Natural killer cell (primary cell): ENCODE measurements at regions not wholly inside any gene's neighbourhood (a gene's known extent, or its start where the extent isn't known, plus 50 kb on each side); places are given as distances from the start of the nearest gene placed in this dataset.
"Not testable (repeated sequence)": the region's sequence is repeated elsewhere in the genome, so short reads cannot be mapped to it uniquely, and the experiment has no call there.

Source experiments
- ATAC-seq, 3 donors: fragments of 150-1000 bp in 2 of 3; fragments of 200-7000 bp in 1 of 3; cut with Tn5 transposase; 1 replicate in 1 of 3; 2 replicates in 2 of 3; pipeline ENCODE4 v1.10.0; 2021; ENCODE audit warnings: mild to moderate bottlenecking in 2 of 3, moderate library complexity in 2 of 3
- DNase-seq, 2 donors: peaks; one replicate each; pipeline versions ENCODE4 v3.0.0 to v3.0.0-alpha.2; 2013 to 2021; ENCODE audit warnings: mixed read lengths in 1 of 2
- H3K27ac ChIP-seq: one replicate; pipeline ENCODE4 v1.5.1; 2013; ENCODE audit warnings: mild to moderate bottlenecking, low read length
- H3K27me3 ChIP-seq: one replicate; pipeline ENCODE4 v1.6.1; 2013; ENCODE audit warnings: low read length; ENCODE audit not compliant: control insufficient read depth, insufficient read depth
- H3K36me3 ChIP-seq: one replicate; pipeline ENCODE4 v1.6.1; 2013; ENCODE audit warnings: low read length; ENCODE audit not compliant: control insufficient read depth, insufficient read depth
- H3K4me1 ChIP-seq: one replicate; pipeline ENCODE4 v1.6.1; 2013; ENCODE audit warnings: low read length; ENCODE audit not compliant: control insufficient read depth, insufficient read depth
- H3K4me3 ChIP-seq: one replicate; pipeline ENCODE4 v1.5.1; 2013; ENCODE audit warnings: low read length
- H3K9me3 ChIP-seq: one replicate; pipeline ENCODE4 v1.6.1; 2013; ENCODE audit warnings: low read length; ENCODE audit not compliant: control insufficient read depth, insufficient read depth
- H3K27ac Mint-ChIP-seq, 2 donors: one replicate each; pipeline ENCODE4 v1.8.0; 2022; ENCODE audit warnings: mild to moderate bottlenecking in 2 of 2, mixed read lengths in 2 of 2, moderate library complexity in 1 of 2
- H3K27me3 Mint-ChIP-seq, 2 donors: one replicate each; pipeline ENCODE4 v1.8.0; 2022; ENCODE audit warnings: low read depth in 2 of 2, mixed read lengths in 2 of 2
- H3K36me3 Mint-ChIP-seq: one replicate; pipeline ENCODE4 v1.8.0; 2022; ENCODE audit warnings: mixed read lengths
- H3K4me1 Mint-ChIP-seq, 2 donors: one replicate each; pipeline ENCODE4 v1.8.0; 2022; ENCODE audit warnings: mixed read lengths in 2 of 2
- H3K4me3 Mint-ChIP-seq: one replicate; pipeline ENCODE4 v1.8.0; 2022; ENCODE audit warnings: mild to moderate bottlenecking, moderate library complexity, mixed read lengths
- H3K9me3 Mint-ChIP-seq, 2 donors: one replicate each; pipeline ENCODE4 v1.8.0; 2022; ENCODE audit warnings: mixed read lengths in 2 of 2
- CTCF ChIP-seq: fragments of 200-600 bp; IDR thresholded peaks from one replicate; pipeline ENCODE4 v1.8.0; 2022; ENCODE audit warnings: antibody characterized with exemption
- WGBS: methylation state at CpG from one replicate; pipeline ENCODE4 v1.1.7; 2013; ENCODE audit warnings: missing lambda C conversion rate; ENCODE audit not compliant: insufficient coverage; 5-methylcytosine and 5-hydroxymethylcytosine counted together
- intact Hi-C: fragments of 100-400 bp; cut with micrococcal nuclease; formaldehyde crosslinking; loops from one replicate; pipeline ENCODE4 v1.14.2; 2022

- no peaks in the 10 kb centered on the region for H3K9me3 ChIP-seq
- H3K27me3 ChIP-seq: no peaks in the 10 kb centered on the region
- Mint-ChIP-seq H3K36me3 (no peaks in the 10 kb centered on the region), H3K27me3 (no peaks in the 10 kb centered on the region), H3K27ac (no peak overlapping the region), H3K4me1 (no peaks in the 10 kb centered on the region), H3K9me3 (peaks cover 2 to 10% of the 10 kb centered on the region in 2 donors), H3K4me3 (no peak overlapping the region)
- no peak overlapping the region for H3K27ac ChIP-seq
- no peaks in the 10 kb centered on the region for H3K36me3 ChIP-seq
- intact Hi-C loops: no loop called here
- no peak overlapping the region for H3K4me3 ChIP-seq
- ATAC-seq (no peak), DNase-seq (no peak)
- 100% methylated on average over 1 of the region's 1 CpG for WGBS
- TF ChIP-seq CTCF: no peak
- H3K4me1 ChIP-seq: no peaks in the 10 kb centered on the region
Measured at GRCh38 chr10:109618748-109619147, 304.6 kb downstream of the XPNPEP1 start.

GRCh38 chr10:109618301-109618700 lies 305.0 kb downstream of the XPNPEP1 start:
- no peak overlapping the region for H3K27ac Mint-ChIP-seq
- H3K4me3 Mint-ChIP-seq: no peak overlapping the region
- intact Hi-C loops: no loop called here
- H3K36me3 ChIP-seq: no peaks in the 10 kb centered on the region
- no peak for TF ChIP-seq CTCF
- H3K4me1 ChIP-seq: no peaks in the 10 kb centered on the region
- peaks cover 2 to 10% of the 10 kb centered on the region in 2 donors for H3K9me3 Mint-ChIP-seq
- H3K27me3 ChIP-seq: no peaks in the 10 kb centered on the region
- H3K27ac ChIP-seq: no peak overlapping the region
- H3K27me3 Mint-ChIP-seq: no peaks in the 10 kb centered on the region
- ATAC-seq (no peak), DNase-seq (no peak)
- H3K9me3 ChIP-seq: no peaks in the 10 kb centered on the region
- no CpG with 5 or more reads among the region's 1 CpG for WGBS
- H3K4me3 ChIP-seq: no peak overlapping the region
- H3K4me1 Mint-ChIP-seq: no peaks in the 10 kb centered on the region
- H3K36me3 Mint-ChIP-seq: no peaks in the 10 kb centered on the region

- no peaks in the 10 kb centered on the region for H3K9me3 ChIP-seq
- Mint-ChIP-seq H3K27ac (no peak overlapping the region), H3K27me3 (no peaks in the 10 kb centered on the region), H3K36me3 (no peaks in the 10 kb centered on the region), H3K4me3 (no peak overlapping the region), H3K4me1 (no peaks in the 10 kb centered on the region), H3K9me3 (peaks cover 2 to 13% of the 10 kb centered on the region in 2 donors)
- ATAC-seq: no peak
- no peak overlapping the region for H3K27ac ChIP-seq
- intact Hi-C loops: no loop called here
- TF ChIP-seq CTCF: no peak
- 56% methylated on average over 3 of the region's 3 CpGs for WGBS
- H3K27me3 ChIP-seq: no peaks in the 10 kb centered on the region
- no peak for DNase-seq
- no peak overlapping the region for H3K4me3 ChIP-seq
- H3K4me1 ChIP-seq: no peaks in the 10 kb centered on the region
- no peaks in the 10 kb centered on the region for H3K36me3 ChIP-seq
Measured at GRCh38 chr10:109616359-109616980, 306.8 kb downstream of the XPNPEP1 start.

- H3K9me3 ChIP-seq, H3K27me3 Mint-ChIP-seq, H3K4me3 Mint-ChIP-seq, H3K36me3 ChIP-seq, H3K4me3 ChIP-seq, ATAC-seq, H3K4me1 ChIP-seq, H3K27me3 ChIP-seq, DNase-seq, intact Hi-C loops, H3K4me1 Mint-ChIP-seq, H3K27ac Mint-ChIP-seq, H3K27ac ChIP-seq, H3K36me3 Mint-ChIP-seq: not testable (repeated sequence)
- no CpG with 5 or more reads among the region's 1 CpG for WGBS
- H3K9me3 Mint-ChIP-seq: peaks cover 9 to 11% of the 10 kb centered on the region in 2 donors
Measured at GRCh38 chr10:109595356-109595755, 328.0 kb downstream of the XPNPEP1 start.
